ENCODE measurements at regions not wholly inside any gene's neighbourhood (a gene's known extent, or its start where the extent isn't known, plus 50 kb on each side); places are given as distances from the start of the nearest gene placed in this dataset.

DNA sequence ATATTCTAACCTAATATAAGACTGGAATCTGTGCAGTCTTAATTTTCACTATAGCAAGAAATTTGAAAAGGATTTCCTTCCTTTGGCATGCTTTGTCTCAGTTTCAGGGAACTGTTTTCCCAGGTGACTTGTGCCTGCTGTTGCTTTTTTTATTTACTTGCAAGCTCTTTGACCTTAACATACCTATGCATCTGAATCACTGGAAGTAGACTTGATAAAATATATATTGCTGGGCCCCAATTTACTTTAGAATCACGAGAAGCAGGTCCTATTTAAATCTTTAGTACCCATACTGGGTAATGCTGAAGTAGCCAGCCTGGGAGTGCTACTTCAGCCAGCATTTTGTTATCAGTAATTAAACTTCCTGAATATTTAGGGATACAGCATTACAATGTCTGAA, 257.9 kb upstream of the ALCAM start:
- TF ChIP-seq POLR2A (IDR thresholded peaks at IDR 0.05), result no peak
- no peak for TF ChIP-seq CTCF (IDR thresholded peaks at IDR 0.05)
